Skin of body (tissue), 1 donor: ENCODE measurements at regions not wholly inside any gene's neighbourhood (a gene's known extent, or its start where the extent isn't known, plus 50 kb on each side); places are given as distances from the start of the nearest gene placed in this dataset.
A peak's percentile ranks its signal among the peaks of the same experiment; 100 is the strongest.

ENCODE experiments used
- DNase-seq: peaks from one replicate; lab custom pipeline; 2025; lab: John Stamatoyannopoulos, UW

DNA sequence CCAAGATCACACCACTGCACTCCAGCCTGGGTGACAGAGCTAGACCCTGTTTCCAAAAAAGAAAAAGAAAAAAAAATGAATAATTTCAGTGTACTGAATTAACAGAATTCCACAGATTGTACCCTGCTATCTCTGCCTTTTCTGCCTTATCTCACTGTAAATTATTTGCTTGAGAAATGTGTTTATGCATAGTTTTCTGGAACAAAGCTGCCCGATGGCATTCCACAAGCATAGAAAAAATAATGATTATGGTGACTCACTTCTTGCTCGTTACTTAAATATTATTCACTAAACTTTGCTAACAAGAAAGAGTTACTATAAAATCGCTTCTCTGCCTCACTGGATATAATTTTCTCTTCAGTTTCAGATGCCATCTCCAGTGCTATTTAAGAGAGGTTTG, 88.7 kb upstream of the FAM169A start:
- DNase-seq, result no peak

DNA sequence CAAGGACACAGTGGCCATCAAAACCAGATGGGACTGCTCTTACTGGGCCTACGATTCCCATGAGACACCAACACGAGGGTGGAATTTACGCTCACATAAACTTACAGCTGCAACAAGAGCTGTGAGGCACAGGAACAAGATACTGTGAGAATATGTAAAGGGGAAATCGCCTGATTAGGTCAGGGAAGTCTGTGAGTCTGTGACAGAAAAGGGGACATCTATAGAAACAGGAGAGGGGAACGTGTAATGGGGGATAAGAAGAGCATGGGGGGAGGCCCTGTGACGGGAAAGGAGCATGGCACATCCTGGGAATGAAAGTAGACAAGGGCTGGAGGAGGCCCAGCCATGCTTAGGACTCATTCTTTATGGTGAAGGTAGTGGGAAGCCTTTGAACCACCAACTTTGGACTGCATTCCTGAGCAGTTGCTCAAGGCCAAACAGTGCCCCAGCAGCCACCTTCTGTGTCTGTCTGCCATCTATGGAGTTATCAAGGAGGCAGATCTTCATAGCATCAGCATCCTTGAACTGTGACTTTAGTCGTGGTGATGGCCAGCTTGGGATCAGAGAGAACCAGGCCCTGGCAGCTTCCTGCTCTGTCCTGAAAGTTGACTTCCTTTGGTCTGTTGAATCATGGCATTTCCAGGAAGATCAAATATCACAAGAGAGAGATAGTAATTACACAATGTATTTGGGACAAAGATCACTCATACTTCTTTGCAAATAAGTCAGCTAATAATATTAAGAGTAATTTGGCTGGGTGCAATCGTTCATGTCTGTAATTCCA, 87.9 kb upstream of the FAM169A start:
- no peak for DNase-seq

DNA sequence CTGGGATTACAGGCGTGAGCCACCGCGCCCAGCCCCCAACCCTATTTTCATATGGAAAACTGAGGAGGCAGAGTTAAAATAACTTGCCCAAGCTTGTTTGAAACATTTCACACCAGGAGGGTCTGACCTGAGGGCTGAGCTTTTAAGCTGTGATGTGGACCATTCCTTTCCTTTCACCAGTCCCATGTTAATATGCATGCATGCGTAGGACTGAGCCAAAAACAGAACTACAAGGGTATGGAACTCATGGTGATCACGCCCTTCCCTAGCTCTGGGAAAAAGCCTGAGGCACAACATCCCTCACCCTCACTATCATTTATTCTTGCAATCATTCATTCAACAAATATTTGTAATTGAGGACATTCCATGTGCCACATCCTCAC, 87.4 kb upstream of the FAM169A start:
- no peak for DNase-seq

DNA sequence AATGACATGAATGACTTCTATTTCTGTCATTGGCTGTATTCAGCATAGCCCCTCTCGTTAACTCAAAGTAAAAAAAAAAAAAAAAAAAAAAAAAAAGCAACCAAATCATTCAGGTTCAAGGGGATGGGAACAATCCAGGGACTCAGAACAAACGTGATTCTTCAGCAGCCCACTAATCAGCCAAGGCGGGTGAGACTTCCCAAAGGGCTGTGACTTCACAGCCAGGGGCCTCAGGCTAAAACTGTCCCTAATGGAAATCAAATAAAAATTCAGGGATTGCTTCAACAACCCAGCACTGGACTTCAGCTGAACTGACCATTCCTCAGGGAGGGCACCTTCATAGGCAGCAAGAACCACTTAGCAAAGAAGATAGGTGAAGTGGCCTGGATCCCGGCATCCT, 86.2 kb upstream of the FAM169A start:
- no peak for DNase-seq

DNA sequence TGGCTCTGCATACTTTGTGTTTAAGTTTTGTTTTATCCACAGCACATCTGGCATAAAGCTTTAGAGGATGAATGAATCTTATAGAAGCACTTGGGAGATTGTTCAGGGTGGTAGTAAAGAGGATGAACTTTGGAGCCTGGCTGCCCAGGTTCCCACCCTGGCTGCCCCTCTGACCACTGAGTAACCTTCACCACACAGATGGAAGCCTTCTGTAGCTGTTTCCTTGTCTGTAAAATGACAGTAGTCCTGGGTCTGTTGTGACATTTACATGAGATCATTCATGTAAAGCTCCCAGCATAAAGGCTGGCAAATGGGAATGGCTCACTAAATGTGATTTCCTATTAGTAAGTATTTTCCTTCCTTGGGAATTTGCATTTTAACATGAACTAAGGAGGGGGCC, 85.7 kb upstream of the FAM169A start:
- DNase-seq, result no peak

DNA sequence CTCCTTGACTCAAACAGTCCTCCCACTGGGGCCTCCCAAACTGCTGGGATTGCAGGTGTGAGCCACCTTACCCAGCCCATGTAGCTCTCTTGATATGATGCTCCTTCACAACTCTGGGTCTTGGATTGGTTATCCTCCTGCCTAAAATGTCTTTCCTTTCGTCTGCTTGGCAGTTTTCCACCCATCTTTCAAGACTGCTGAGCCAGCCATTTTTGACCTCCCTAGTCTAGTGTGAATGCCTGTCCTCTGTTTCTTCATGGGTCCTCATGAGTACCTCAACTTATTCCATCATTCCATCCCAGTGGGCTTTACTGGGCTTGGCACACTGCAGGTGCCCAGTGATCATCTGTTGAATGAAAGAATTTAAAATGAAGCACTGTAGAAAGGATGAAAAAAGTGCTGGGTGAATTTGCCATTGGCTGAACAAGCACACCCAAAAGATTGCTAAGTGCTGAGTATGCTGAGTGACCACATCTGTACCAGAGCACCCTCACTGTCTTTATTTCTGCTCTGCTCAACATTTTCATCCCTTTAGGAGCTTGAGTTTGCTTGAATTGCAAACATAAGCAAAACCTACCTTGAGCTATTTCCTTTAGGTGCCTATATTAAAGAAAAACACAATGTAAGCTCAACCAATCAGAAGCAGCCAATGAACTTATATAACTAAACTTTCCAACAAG, 84.8 kb upstream of the FAM169A start:
- no peak for DNase-seq

DNA sequence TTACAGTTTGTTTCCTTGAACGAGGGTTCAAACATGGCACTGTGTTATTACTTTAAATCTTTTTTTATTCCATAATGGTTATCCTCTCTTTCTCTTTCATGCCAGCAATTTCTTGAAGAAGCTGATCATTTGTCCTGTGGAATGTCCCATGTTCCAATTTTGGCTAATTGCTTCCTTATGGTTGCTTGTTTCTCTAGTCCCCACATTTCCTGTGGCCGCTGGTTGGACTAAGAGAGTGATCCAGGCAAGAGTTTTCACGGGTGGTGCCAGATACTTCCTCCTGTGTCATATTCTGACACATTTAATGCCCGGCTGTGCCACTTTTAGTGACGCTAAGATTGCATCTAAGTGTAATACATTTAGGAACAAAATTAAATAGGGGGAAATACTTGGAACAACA, 83.8 kb upstream of the FAM169A start:
- no peak for DNase-seq

DNA sequence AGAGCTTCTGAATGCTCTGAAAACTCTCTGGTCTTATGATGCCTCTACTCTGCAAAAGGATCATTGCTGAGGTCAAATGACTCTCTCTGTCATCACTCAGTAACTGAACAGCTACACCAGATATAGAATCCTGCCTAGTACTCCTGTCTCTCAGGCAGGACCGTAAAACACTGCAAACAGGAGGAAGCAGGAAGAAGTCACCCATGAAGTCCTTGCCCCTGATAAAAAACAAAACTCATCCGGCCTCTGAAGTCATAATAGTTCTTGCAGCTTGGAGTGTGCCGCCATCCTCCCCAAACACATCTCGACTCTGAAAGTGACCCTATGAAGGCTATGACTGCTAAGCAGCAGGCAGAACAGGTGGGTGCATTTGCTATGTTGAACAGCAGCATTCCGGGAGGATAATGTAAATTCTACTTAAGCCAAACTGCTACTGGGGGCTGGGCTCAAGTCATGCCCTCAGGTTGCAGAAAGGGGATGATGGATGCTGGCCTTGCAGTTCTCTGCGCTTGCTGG, 81.9 kb upstream of the FAM169A start:
- DNase-seq, result no peak

DNA sequence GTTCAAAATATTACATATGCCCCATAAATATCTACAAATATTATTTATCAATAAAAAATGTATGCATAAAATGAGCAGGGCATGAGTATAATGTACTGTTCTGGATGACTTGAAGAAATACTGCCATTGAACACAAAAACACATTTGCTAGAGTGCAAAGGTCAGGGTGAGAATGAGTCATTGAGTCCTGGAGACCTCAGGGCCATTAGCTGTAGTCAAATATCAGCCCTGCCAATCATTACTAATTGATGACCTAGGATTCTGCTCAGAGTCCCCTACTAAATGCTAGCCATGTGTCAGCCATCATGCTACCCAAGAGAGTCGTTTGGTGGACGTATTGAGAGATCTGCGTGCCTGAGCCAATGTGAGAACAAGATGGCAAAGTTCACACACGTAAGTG, 80.3 kb upstream of the FAM169A start:
- no peak for DNase-seq

DNA sequence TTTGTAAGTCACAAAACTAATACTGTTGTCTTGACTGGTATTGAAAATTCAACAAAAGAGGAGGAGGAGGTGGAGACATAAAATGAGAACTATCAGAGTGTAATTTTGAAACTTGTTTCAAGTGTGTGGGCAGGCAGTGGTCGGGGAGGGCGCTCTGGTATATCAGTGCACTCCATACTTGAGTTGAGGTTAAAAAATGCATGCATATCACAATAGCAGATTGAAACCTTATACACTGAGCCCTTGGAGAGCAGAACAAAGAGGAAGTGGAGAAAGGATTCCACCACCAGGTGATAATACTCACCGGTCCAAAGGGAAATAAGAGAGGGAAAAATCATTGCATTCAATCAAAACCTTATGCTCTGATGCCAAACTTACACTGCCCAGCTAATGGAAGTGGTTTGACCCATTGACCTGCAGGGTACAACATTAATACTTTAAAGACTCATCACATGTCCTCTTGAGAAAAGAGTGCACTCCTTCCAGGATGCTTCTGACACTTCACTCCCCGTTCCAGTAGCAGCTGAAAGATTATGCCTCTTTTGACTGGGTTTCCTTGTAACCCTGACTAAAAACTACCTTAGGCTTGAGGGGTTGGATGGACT, 79.5 kb upstream of the FAM169A start:
- no peak for DNase-seq

DNA sequence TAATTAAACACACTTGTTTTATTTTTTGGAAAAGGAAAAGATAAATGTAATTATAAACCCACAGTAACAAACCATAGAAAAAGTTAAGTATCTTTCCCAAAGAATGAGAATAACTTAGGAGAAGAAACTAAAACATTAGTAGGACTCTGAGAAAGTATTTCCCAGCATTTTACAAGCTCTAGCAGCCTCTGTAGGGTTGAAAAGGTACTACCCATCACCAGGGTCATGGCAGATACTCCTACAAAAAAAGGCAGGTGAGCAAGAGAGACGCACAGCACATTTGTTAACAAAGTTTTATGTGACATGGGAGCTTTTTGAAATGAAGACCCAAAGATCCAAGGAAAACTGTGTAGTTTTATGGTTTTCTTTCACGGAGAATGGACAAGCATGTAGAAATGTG, 77.7 kb upstream of the FAM169A start:
- no peak for DNase-seq

DNA sequence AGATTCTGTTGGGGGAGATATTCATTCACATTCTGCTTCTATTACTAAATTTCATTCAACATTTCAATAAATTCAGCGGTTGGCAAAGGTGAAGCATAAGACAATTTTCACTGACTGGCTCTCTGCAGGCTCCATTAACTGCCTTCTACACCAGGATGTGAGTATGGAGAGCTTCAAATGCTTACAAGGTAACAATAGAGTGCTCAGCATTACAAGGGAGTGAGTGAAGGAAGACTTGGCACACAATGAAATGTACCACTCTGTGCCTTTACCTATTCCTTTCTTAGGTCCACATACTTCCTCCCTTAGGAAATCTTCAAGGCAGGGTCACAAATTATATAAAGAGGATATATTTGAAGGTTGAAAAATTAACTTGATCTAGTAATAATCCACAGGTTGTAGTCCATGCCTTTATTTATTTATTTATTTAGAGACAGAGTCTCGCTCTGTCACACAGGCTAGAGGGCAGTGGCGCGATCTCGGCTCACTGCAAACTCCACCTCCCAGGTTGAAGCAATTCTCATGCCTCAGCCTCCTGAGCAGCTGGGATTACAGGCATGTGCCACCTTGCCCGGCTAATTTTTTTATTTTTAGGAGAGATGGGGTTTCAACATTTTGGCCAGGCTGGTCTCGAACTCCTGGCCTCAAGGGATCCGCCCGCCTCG, 76.6 kb upstream of the FAM169A start:
- DNase-seq, result no peak

DNA sequence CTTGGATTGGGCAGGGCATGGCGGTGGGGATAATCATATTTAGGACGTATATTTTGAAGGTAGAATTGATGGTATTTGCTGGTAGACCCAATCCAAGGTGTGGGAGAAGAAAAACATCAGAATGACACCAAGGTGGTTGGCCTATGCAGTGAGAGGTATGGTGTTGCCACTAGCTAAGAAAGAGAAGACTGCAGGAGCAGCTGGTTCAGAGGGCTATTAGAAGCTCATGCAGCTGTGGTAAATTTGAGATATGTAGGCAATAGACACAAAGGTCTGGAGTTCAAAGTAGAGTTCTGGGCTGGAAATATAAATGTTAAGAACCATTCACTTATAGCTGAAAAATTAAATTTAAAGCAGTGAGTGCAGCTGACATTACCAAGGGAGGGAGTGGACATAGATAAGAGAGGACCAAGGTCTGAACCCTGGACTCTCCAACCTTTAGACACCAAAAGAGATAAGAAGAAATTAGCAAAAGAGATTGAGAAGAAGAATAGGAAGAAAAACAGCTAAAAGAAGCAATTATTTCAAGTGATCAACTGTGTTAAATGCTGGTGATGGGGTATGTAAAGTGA, 74.7 kb upstream of the FAM169A start:
- DNase-seq, result no peak

DNA sequence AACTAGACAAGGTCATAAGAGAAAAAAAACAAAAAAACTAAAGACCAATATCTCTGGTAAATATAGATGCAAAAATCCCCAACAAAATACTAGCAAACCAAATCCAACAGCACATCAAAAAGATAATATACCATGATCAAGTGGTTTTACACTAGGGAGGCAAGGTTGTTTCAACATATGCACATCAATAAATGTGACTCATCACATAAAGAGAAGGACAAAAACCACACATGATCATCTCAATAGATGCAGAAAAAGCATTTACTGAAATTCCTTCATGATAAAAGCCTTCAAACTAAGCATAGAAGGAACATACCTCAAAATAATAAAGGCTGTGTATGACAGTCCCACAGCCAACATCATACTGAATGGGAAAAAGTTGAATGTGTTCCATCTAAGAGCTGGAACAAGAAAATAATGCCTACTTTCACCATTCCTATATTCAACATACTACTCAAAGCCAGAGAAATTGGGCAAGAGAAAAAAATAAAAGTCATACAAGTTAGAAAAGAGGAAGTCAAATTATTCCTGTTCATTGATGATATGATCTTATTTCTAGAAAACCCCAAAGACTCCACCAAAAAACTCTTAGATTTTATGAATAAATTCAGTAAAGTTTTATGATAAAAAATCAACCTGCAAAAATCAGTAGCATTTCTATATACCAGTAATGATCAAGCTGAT, 72.2 kb upstream of the FAM169A start:
- no peak for DNase-seq

DNA sequence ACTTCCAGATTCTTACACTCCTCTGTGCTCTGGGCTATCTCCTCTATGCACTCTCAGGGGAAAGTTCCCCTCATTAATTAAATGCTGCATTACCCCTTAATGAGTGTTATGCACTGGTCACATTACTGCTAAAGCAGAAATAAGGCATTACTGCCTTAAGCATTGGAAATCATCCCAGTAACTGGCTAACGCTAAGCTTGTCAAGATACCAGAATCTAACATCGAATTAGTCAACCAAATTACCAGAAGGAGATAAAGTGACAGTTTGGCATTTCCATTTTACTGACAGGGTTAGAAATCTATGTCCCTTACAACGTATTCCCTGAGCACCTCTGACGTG, 69.5 kb upstream of the FAM169A start:
- DNase-seq, result no peak

DNA sequence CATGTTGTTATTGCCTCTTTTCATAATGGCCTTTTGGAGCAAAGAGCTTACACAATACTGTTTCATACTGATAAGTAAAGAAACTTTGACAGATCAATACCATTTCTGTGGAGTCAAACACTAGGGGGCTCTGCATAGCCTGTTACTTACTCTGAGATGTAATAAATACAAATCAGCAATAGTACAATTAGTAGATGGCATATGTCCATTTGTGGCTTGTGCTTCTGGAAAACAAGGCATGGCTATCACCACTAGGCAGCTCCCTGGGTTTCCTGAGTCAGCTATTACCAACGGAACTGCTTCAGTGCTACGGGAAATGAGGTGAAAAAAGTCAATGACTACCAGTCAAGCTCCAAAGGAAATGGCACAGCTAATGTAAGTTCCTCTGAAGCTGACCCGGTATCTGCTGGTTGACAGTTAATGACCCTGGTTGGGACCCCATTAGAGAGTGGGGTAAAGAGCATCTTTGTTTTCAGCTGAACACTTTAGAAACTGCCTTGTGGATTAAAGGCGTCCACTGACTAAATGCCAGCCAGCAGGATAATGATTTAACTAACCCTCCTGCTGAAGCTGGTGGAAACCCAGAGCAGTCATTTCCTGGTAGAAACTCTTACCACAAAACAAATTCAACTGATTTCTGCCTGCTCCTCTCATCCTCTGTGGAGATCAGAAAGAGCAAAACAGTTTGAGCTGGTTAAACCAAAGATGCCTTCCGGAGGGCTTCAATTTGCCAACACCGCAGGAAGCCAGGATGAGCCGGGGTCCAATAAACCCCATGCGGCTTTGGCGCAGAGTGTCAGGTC, 69.0 kb upstream of the FAM169A start:
- DNase-seq, result peak; percentile 36

DNA sequence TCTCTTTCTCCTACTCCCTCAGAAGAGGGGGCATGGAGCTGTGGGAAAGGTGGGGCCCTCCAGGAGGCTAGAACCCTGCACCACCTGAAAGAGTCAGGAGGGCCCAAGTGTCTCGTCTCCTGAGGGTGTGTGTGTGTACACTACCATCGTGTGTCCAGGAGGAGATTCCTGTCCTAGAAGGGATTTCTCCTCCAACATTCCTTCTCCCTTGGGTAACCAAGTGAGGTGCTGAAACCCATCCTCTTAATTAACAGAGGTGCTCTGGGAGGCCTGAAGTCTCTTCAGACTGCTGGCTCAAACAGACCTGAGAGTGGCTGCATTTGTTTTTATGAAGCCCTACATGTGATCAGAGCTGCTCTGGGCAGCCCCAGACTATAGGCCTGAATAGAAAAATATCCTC, 61.1 kb upstream of the FAM169A start:
- no peak for DNase-seq

DNA sequence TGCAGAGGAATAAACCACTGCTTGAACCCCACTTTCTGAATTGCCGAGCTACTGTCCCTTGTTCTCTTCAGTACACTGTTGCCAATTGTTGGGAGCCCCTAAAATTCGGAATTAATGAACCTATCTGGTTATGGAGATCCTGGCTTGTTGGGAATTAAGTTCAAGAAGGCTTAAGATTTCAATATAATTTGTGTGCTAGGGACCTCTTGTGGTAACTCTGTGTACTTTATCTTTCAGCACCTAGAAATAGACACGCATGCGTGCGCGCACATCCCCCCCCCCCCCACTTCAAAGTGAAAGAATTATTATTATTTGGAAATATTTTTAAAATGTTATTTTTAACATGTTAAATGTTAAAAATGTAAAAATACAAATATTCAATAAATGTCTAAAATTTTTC, 53.3 kb upstream of the FAM169A start:
- DNase-seq, result peak; percentile 51

DNA sequence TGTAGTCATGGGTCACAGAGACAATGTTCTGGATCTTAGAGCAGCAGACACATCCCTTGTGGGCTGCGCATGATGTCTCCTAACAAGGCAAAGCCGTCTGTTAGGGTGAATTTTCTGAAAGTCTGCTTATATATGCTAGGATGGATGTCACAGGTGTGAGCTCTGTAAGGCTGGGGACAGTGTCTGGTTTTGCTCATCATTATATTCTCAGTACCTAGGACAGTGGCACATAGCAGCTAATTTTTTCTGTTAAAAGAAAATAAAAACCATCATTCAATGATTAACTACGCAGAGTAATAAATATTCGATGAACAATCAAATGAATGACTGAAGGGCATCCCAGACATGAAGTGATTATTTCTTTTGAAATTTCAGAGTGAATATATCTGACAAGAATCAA, 52.9 kb upstream of the FAM169A start:
- no peak for DNase-seq

DNA sequence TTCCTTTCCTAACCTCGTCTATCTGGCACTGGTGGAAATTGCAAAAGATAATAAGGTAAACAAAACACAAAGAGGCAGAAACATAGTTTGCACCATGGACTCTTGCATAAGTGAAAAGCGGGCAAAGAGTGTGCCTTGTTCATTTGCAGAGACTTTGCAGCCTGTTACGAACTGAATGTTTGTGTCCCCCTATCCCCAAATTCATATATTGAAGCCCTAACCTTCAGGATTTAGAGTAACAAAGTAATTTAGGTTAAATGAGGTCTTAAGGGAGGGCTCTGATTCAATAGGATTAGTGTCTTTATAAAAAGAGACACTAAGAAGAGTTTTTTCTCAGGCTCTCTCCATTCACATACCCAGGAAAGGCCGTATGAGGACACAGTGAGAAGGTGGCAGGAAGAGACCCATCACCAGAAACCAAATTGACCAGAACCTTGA, 52.1 kb upstream of the FAM169A start:
- no peak for DNase-seq
